Kidney epithelial cell (primary cell): ENCODE measurements at regions not wholly inside any gene's neighbourhood (a gene's known extent, or its start where the extent isn't known, plus 50 kb on each side); places are given as distances from the start of the nearest gene placed in this dataset.

Source experiments
- DNase-seq: peaks from one replicate; pipeline ENCODE4 v3.0.0-alpha.2; 2010; ENCODE audit warnings: low read depth
- H3K27me3 ChIP-seq: 2 replicates; pipeline ENCODE4 v1.6.0; 2011; ENCODE audit warnings: low read length; ENCODE audit not compliant: control insufficient read depth, insufficient read depth
- H3K36me3 ChIP-seq: 2 replicates; pipeline ENCODE4 v1.5.1; 2011; ENCODE audit warnings: low read length; ENCODE audit not compliant: control insufficient read depth, insufficient read depth
- H3K4me3 ChIP-seq: 2 replicates; pipeline ENCODE4 v1.5.1; 2011; ENCODE audit warnings: low read depth, mild to moderate bottlenecking, control low read depth, low read length
- TF ChIP-seq, protein P1 (sequence below): IDR thresholded peaks from 2 replicates; pipeline ENCODE4 v1.5.1; 2011; ENCODE audit warnings: mild to moderate bottlenecking, moderate library complexity, low read length, control low read depth, inconsistent platforms; ENCODE audit not compliant: insufficient read depth, poor library complexity, severe bottlenecking

- H3K27me3 ChIP-seq = no peaks in the 10 kb centered on the region
- no peaks in the 10 kb centered on the region for H3K36me3 ChIP-seq
- H3K4me3 ChIP-seq = no peak overlapping the region
- DNase-seq = no peak
- TF ChIP-seq, protein P1, sequence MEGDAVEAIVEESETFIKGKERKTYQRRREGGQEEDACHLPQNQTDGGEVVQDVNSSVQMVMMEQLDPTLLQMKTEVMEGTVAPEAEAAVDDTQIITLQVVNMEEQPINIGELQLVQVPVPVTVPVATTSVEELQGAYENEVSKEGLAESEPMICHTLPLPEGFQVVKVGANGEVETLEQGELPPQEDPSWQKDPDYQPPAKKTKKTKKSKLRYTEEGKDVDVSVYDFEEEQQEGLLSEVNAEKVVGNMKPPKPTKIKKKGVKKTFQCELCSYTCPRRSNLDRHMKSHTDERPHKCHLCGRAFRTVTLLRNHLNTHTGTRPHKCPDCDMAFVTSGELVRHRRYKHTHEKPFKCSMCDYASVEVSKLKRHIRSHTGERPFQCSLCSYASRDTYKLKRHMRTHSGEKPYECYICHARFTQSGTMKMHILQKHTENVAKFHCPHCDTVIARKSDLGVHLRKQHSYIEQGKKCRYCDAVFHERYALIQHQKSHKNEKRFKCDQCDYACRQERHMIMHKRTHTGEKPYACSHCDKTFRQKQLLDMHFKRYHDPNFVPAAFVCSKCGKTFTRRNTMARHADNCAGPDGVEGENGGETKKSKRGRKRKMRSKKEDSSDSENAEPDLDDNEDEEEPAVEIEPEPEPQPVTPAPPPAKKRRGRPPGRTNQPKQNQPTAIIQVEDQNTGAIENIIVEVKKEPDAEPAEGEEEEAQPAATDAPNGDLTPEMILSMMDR = no peak
Observed at GRCh38 chr14:56903304-56903969, 93.2 kb upstream of the OTX2 start.

GRCh38 chr14:56902385-56902784 lies 92.1 kb upstream of the OTX2 start:
- DNase-seq = no peak
- Histone ChIP-seq H3K27me3 (no peaks in the 10 kb centered on the region), H3K4me3 (no peak overlapping the region), H3K36me3 (no peaks in the 10 kb centered on the region)
- TF ChIP-seq, protein P1 = no peak

- Histone ChIP-seq H3K27me3 (no peaks in the 10 kb centered on the region), H3K36me3 (no peaks in the 10 kb centered on the region), H3K4me3 (no peak overlapping the region)
- no peak for DNase-seq
- TF ChIP-seq, protein P1 = no peak
Observed at GRCh38 chr14:56900726-56901125, 90.4 kb upstream of the OTX2 start.

DNA sequence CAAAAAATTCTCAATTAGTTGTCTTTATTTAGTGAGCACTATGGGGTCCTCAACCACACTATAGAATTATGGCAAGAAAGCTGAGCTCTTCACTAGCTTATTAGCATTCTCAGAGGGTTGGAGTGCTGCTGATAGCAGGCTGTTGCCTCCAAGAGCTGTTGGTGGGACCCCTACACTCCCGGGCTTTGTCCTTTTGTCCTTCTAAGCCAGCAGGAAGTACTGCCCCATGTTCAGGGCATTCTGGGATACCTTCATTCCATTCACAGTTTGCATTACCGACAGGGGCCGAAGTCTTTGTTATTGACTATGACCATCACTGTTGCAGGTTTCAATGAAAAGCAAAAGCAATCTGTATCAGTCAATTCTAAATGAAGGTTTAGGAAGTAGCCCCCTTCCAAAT lies 89.5 kb upstream of the OTX2 start:
- TF ChIP-seq, protein P1 = no peak
- Histone ChIP-seq H3K36me3 (no peaks in the 10 kb centered on the region), H3K4me3 (no peak overlapping the region), H3K27me3 (no peaks in the 10 kb centered on the region)
- no peak for DNase-seq

DNA sequence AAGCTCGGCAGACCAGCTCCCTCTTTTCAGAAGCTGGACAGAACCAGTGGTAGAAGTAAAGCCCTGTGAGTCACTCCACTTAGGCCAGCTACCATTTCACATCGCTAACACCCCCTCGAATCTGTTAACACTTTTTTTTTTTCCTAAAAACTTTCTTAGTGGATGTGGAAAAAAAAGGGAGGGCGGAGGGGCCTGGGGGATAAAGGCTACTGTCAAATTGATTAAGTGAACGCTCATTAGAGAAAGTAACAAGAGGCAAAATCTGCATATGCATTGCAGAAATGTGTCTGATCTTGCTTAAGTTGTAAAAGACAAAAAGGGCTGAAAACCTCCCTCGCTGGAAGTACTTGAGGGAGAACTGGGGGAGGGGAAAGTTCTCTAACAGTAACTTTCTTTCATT lies 86.6 kb upstream of the OTX2 start:
- Histone ChIP-seq H3K4me3 (no peak overlapping the region), H3K36me3 (no peaks in the 10 kb centered on the region), H3K27me3 (no peaks in the 10 kb centered on the region)
- TF ChIP-seq, protein P1 = no peak
- DNase-seq = no peak

- TF ChIP-seq, protein P1 = no peak
- no peaks in the 10 kb centered on the region for H3K36me3 ChIP-seq
- no peak for DNase-seq
- no peaks in the 10 kb centered on the region for H3K27me3 ChIP-seq
- no peak overlapping the region for H3K4me3 ChIP-seq
Observed at GRCh38 chr14:56896231-56896630, 86.0 kb upstream of the OTX2 start.
